ENCODE measurements at regions not wholly inside any gene's neighbourhood (a gene's known extent, or its start where the extent isn't known, plus 50 kb on each side); places are given as distances from the start of the nearest gene placed in this dataset.

- Histone ChIP-seq H3K4me2 (ENCODE audit: low read depth, low read length) (no peak overlapping the region), H3K9me2 (replicated peaks; ENCODE audit: insufficient read depth, low read length) (no peaks in the 10 kb centered on the region), H3K27ac (ENCODE audit: low read length) (no peak overlapping the region; the same call in 1 of the 2 replicates), H3K27me3 (replicated peaks; ENCODE audit: insufficient read depth, low read length) (no peaks in the 10 kb centered on the region), H3F3A (ENCODE audit: insufficient read depth, low read length) (0 out of 2 replicates have a peak, but pooled peaks cover 2% of the 10 kb centered on the region), H3K9ac (ENCODE audit: low read length) (no peak overlapping the region), H3K4me3 (ENCODE audit: low read length) (no peak overlapping the region), H3K36me3 (replicated peaks; ENCODE audit: insufficient read depth, low read length) (no peaks in the 10 kb centered on the region), H3K9me3 (replicated peaks; ENCODE audit: insufficient read depth, low read length) (no peaks in the 10 kb centered on the region), H4K20me1 (ENCODE audit: insufficient read depth, low read length) (no peaks in the 10 kb centered on the region), H3K4me1 (ENCODE audit: low read length) (0 out of 2 replicates have a peak, but pooled peaks cover 8% of the 10 kb centered on the region), H2AFZ (ENCODE audit: low read length) (no peak overlapping the region), H3K79me2 (ENCODE audit: low read length) (no peaks in the 10 kb centered on the region)
- peak; percentile 6 for DNase-seq
- no peak for TF ChIP-seq EZH2 (optimal IDR thresholded peaks at IDR 0.05; ENCODE audit: low read depth, low read length)
- TF ChIP-seq EZH2phosphoT487 (IDR thresholded peaks at IDR 0.05; ENCODE audit: low read length), result no peak
- no peak for TF ChIP-seq CTCF (IDR thresholded peaks at IDR 0.05; ENCODE audit: low read length)
Observed at GRCh38 chr13:21316376-21316775, 139.9 kb downstream of the MRPL57 start.

GRCh38 chr13:21318891-21319532 is 140.1 kb downstream of the ZDHHC20 start:
- no peak overlapping the region for H3K27ac ChIP-seq (ENCODE audit: low read length)
- no peaks in the 10 kb centered on the region for H3K9me3 ChIP-seq (replicated peaks; ENCODE audit: insufficient read depth, low read length)
- H3K79me2 ChIP-seq (ENCODE audit: low read length), result no peaks in the 10 kb centered on the region
- H3K4me1 ChIP-seq (ENCODE audit: low read length), result 0 out of 2 replicates have a peak, but pooled peaks cover 8% of the 10 kb centered on the region
- no peak for TF ChIP-seq EZH2 (optimal IDR thresholded peaks at IDR 0.05; ENCODE audit: low read depth, low read length)
- no peak for TF ChIP-seq CTCF (IDR thresholded peaks at IDR 0.05; ENCODE audit: low read length)
- TF ChIP-seq EZH2phosphoT487 (IDR thresholded peaks at IDR 0.05; ENCODE audit: low read length), result no peak
- no peak overlapping the region for H3K4me2 ChIP-seq (ENCODE audit: low read depth, low read length)
- no peaks in the 10 kb centered on the region for H4K20me1 ChIP-seq (ENCODE audit: insufficient read depth, low read length)
- H2AFZ ChIP-seq (ENCODE audit: low read length), result no peak overlapping the region
- no peaks in the 10 kb centered on the region for H3K9me2 ChIP-seq (replicated peaks; ENCODE audit: insufficient read depth, low read length)
- H3K36me3 ChIP-seq (replicated peaks; ENCODE audit: insufficient read depth, low read length), result no peaks in the 10 kb centered on the region
- H3K4me3 ChIP-seq (ENCODE audit: low read length), result no peak overlapping the region
- H3F3A ChIP-seq (ENCODE audit: insufficient read depth, low read length), result 0 out of 2 replicates have a peak, but pooled peaks cover 2% of the 10 kb centered on the region
- no peaks in the 10 kb centered on the region for H3K27me3 ChIP-seq (replicated peaks; ENCODE audit: insufficient read depth, low read length)
- H3K9ac ChIP-seq (ENCODE audit: low read length), result no peak overlapping the region
- no peak for DNase-seq

- Histone ChIP-seq H2AFZ (ENCODE audit: low read length) (no peak overlapping the region), H3K9me3 (replicated peaks; ENCODE audit: insufficient read depth, low read length) (no peaks in the 10 kb centered on the region), H3K27me3 (replicated peaks; ENCODE audit: insufficient read depth, low read length) (no peaks in the 10 kb centered on the region), H3K79me2 (ENCODE audit: low read length) (no peaks in the 10 kb centered on the region), H3K4me2 (ENCODE audit: low read depth, low read length) (no peak overlapping the region), H3F3A (ENCODE audit: insufficient read depth, low read length) (0 out of 2 replicates have a peak, but pooled peaks cover 2% of the 10 kb centered on the region), H3K9me2 (replicated peaks; ENCODE audit: insufficient read depth, low read length) (no peaks in the 10 kb centered on the region), H4K20me1 (ENCODE audit: insufficient read depth, low read length) (no peaks in the 10 kb centered on the region), H3K27ac (ENCODE audit: low read length) (no peak overlapping the region), H3K4me3 (ENCODE audit: low read length) (no peak overlapping the region), H3K36me3 (replicated peaks; ENCODE audit: insufficient read depth, low read length) (no peaks in the 10 kb centered on the region), H3K9ac (ENCODE audit: low read length) (no peak overlapping the region), H3K4me1 (ENCODE audit: low read length) (0 out of 2 replicates have a peak, but pooled peaks cover 8% of the 10 kb centered on the region)
- no peak for DNase-seq
- no peak for TF ChIP-seq CTCF (IDR thresholded peaks at IDR 0.05; ENCODE audit: low read length)
- TF ChIP-seq EZH2 (optimal IDR thresholded peaks at IDR 0.05; ENCODE audit: low read depth, low read length), result no peak
- no peak for TF ChIP-seq EZH2phosphoT487 (IDR thresholded peaks at IDR 0.05; ENCODE audit: low read length)
Observed at GRCh38 chr13:21319869-21320641, 139.0 kb downstream of the ZDHHC20 start.
